NCI-H345 treated with DMSO at 0.1 percent for 48 hours (cell line): ENCODE measurements at regions not wholly inside any gene's neighbourhood (a gene's known extent, or its start where the extent isn't known, plus 50 kb on each side); places are given as distances from the start of the nearest gene placed in this dataset.
A peak's percentile ranks its signal among the peaks of the same experiment; 100 is the strongest.
"Not testable (repeated sequence)": the region's sequence is repeated elsewhere in the genome, so short reads cannot be mapped to it uniquely, and the experiment has no call there.

Source experiments
- DNase-seq: peaks from one replicate; lab custom pipeline; 2025; ENCODE audit not compliant: unreplicated experiment; lab: John Stamatoyannopoulos, UW

DNA sequence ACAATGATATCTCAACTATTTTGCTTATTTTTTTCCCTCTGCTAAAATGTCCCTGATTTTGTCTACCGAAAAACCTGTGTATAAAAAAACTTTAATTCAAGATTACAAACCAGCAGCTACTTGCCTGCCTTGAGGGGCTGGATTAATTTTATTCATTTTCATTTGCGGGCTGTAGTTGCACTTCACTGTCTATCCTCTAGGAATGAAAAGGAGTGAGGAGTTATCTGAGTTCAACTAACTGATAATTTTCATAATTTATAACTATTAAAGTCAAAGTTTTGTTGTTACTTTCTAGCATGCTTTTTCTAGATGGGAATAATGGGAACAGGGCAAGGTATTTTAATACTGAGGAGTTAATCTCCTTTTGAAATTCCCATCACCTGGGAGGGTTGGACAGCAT, 50.3 kb upstream of the AGTPBP1 start:
- not testable (repeated sequence) for DNase-seq

DNA sequence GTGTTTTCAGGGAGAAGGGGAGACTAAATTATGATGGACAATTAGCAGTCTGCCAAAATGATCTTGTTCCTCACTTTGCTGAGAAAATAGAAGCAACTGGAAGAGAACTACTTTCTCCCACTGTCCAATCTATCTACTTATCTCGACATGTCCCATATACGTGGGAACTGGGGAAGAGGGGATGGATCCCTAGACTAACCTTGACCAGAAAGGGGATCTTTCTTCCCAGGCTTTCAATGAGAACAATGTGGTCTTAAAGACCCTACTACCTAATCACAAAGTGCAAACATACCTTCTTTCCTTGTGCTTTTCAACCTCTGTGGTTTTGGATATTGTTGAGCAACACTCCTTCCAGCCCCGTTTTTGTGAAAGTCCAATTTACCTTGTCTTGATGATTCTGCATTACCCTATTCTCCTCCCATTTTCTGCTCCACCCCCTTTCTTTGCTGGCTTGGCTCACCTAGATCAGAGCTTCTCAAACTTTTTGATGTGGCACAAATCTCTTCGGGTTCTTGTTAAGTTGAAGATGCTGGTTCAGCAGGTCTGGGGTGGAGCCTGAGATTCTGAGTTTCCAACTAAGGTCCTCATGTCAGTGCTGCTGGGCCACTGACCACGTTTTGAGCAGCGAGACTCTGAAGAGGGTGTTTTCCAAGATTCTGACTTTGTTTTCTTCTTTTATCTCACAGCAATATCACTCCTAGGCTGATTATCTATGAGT, 61.4 kb upstream of the AGTPBP1 start:
- not testable (repeated sequence) for DNase-seq

DNA sequence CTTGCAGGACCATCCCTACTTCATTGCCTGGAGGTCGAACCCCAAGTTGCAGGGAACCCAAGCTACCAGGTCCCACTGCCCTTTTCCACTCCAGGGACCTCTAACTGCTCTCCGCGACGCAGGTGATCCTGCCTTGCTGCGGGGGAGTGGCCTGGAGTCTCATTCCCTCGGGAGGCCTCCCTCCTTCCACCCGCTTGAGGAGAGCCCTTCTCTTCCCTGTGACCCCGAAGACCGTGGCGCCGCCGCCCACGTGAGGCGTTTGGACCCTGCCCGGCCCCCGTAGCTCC, 63.0 kb upstream of the AGTPBP1 start:
- not testable (repeated sequence) for DNase-seq

DNA sequence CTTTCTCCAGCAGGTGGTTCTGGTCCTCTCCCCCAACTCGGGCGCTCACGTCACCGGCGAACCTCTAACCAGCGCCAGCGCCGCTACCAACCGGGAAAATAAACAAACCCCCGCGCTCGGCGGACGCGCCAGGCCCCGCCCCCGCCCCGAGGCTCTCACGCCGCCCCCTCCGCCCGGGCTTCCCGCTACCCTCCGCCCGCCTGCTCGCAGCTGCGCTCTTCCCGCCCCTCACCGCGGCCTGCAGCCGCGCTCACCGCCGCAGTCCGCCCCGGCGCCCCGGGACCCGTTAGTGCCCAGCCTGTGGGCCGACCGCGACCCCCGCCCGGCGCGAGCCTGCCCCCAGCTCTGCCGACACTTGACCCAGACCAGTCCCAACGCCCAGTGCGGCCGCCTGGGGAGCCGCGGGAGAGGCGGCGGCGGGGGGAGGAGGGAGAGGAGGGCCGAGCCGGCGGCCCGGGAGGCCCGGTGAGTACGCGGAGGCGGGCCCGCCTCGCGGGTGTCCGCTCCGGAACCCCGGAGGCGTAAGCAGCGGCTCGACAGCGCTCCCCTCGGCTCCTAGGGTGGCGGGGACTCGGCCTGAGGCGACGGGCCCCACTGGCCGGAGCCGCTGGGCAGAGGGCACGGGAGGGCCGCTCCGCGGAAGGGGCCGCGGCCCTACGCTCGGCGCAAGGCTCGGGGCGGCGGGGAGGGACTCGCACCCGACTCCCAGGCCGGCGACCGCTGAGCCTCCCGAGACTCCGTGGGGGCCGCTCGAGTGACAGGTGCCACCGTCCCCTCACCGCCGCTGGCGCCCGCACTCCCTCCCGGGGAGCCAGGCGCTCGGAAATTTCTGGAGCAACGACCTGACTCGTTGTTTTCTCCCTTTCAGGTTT, 63.6 kb upstream of the AGTPBP1 start:
- peak; percentile 9 for DNase-seq

DNA sequence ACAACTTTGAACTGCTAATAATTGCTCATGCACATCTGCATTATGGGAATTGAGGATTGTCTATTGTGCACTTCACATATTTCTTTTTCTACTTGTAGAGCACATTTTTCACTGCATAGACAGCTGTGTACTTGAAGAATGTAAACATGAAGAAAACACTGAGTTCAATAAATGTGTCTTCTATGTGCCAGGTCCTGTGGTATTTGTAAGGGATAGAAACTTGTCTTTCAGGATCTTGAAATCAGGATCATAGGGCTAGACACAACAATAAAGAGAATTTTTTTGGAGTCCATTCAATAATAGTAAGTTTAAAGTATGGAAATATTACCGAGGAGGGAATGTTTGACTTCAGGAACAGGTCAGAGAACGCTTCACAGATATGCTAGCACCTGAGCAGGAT, 66.6 kb upstream of the AGTPBP1 start:
- not testable (repeated sequence) for DNase-seq

DNA sequence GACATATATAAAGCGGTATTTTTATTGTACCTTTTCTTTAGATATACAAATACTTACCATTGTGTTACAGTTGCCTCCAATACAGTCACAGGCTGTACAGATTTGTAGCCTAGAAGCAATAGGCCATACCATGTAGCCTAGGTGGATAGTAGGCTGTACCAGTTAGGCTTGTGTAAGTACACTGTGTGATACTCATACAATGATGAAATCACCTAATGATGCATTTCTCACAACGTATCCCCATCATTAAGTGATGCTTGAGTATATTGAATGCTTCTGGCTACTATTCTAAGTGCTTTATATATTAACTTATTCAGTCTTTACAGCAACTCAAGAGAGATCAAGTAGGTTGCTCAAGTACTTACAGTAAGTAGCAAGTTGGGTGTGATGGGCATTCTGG, 71.6 kb upstream of the AGTPBP1 start:
- DNase-seq = not testable (repeated sequence)

DNA sequence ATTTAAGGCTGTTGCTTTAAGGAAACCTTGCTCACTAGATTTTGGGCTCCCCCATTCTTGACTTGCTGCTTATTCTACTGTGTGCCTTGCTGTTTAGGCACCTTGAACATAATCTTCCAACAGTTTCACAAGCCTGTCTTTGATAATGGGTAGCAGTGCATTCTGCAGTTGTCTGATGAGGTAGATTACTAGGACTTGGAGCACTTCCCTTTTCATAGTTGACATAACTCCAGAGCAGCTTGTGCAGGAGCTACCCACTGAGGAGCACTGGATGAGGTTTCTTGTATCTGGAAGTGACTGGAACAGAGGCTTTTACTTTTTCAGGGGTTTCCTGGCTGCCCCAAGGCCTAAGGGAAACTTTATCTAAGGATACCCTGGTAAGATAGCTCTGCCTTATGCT, 73.0 kb upstream of the AGTPBP1 start:
- not testable (repeated sequence) for DNase-seq

DNA sequence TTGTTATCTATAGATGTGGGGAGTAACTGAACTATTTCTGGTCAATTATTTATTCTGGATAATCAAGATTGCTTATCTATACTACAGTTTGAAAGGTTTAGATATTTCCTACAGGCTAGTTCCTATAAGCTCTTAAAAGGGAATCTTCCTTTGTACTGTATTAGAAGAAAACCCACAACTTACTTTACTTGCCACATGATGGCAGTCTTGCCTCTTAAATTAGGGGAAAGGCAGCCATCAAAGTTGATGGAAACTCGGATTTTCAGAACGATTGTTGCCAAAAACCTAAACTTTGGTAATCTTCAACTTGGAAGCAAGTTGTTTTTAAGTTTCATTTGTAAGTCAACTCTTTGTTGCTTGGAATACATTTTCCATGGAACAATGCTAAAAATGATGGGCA, 77.2 kb upstream of the AGTPBP1 start:
- not testable (repeated sequence) for DNase-seq

DNA sequence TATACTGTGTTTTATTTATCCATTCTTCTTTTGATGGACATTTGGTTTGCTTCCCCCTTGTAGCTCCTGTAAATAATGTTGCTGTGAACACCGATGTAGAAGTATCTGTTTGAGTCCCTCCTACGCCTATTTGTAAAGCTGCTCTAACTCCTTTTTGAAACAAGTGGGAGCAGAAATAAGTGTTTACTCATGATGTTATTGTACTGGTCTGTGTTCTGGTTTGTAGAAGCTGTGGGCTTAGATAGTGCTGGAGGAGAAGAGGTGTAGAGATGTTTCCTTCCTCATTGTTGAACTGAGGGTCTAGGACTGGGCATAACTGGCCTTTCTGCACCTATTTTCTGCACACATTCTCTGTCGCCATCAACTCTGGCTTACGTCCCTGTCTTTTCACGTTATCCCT, 78.8 kb upstream of the AGTPBP1 start:
- DNase-seq = not testable (repeated sequence)

DNA sequence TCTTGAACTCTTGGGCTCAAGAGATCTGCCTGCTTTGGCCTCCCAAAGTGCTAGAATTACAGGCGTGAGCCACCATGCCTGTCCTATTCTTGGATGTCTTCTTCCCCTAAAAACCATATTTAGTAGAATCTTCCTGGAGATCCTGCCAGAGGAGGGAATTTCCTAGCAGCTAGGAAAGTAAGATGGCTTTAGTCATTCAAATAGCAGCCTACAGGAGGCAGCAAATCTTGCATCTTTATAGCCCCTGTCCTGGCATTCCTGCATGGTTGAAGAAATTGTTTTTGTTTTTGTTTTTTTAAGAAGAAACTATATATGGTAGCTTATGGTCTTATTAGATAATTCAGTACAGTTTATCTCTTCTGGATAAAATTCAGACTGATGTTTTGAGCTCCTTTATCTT, 83.2 kb upstream of the AGTPBP1 start:
- DNase-seq = not testable (repeated sequence)

DNA sequence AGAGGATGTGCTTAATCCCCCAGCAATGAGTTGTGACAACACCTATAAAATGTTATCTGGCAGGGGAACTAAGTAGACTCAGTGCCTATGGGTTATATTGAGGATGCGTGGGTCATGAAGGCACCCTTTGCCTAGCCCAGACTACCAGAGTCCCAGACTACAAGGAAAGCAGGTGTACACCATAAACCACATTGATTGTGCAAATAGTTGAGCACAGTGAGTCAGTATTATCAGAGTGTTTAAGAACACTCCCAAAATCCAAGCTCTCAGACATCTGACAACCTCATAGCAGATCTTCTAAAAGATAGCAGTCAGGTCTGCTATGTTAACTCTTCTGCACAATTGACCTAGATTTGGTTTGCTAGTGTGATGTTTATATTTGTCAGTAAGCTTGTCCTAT, 92.8 kb upstream of the AGTPBP1 start:
- not testable (repeated sequence) for DNase-seq

DNA sequence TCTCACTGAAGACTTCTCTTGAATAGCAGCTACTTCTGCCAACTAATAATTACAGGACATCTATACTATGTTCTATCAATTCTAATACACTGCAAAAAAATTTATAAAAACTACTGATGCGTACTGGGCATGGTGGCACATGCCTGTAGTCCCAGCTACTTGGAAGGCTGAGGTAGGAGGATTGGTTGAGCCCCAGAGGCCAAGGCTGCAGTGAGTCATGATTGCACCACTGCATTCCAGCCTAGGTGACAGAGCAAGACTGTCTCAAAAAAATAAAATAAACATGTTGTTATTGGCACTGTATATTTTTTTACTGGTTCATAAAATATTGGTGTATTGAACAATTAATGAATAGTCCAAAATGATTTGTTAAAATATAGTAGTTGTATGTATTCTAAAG, 97.0 kb upstream of the NAA35 start:
- DNase-seq = not testable (repeated sequence)

DNA sequence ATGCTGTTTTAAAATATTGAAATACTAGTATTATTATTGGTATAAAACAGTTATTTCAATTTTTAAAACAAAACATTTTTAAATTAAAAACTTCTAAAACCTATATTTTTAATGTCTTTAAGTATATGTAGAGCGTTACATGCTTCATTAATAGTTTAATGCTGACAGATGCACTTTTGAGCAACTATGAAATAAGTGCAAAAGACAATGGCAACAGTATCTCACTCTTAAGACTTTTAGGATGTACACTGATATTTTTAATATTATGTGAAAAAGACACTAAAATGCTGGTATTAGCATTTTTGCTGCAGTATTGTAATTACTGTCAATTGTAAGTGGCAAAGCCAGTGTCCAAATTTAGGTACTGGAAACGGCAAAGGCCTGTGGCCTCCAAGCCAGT, 93.2 kb upstream of the NAA35 start:
- DNase-seq = not testable (repeated sequence)

DNA sequence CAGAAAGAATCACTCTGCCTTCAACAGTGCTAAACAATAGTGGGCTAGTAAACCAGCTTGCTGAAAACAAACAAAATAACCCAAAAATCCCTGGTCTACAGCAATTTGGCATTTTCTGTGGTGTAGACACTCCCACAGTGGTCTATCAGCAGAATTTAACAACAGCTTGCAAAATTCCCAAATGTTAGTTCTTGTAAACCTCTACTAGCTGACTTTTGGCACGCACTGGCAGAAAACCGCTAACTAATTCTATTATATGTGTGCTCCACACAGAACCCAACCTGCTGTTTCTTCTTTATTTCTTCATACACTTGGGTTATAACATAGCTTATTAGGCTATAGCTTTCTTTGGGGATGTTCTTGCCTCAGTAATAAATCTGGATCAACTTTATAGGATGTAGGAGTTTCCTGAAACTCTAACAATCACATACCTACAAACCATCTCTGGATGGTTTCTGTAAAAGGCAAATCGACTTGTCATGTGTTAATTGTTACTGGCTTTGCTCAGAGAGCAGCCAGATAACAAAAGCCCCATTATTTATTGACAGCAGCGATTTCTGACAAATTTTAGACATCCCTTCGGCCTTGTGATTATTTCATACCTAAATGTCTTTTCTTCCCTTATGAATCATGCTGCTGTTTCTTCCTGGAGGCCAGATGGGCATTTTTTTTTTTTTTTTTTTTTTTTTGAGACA, 82.7 kb upstream of the NAA35 start:
- no peak for DNase-seq

DNA sequence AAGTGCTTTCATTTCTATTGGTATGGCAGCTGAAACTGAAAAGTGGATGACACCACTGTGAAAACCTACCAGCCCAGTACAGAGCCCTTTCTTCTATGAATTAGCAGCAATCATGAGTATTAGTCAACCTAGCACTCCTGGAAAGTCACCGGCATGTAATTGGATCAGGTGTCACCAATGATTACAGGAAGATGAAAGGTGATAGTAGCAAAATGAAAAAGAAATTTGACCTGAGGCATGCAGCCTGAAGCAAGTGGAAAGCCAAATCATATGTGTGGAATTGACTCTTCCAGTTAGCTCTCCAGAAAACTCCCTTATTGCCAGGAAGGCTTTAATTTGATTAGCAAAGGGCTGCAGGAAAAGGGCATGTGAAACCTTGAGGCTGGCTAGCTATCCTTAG, 81.2 kb upstream of the NAA35 start:
- no peak for DNase-seq

DNA sequence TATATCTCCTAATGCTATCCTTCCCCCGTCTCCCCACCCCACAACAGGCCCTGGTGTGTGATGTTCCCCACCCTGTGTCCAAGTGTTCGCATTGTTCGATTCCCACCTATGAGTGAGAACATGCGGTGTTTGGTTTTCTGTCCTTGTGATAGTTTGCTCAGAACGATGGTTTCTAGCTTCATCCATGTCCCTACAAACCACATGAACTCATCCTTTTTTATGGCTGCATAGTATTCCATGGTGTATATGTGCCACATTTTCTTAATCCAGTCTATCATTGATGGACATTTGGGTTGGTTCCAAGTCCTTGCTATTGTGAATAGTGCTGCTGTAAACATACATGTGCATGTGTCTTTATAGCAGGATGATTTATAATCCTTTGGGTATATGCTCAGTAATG, 79.1 kb upstream of the NAA35 start:
- DNase-seq = not testable (repeated sequence)

DNA sequence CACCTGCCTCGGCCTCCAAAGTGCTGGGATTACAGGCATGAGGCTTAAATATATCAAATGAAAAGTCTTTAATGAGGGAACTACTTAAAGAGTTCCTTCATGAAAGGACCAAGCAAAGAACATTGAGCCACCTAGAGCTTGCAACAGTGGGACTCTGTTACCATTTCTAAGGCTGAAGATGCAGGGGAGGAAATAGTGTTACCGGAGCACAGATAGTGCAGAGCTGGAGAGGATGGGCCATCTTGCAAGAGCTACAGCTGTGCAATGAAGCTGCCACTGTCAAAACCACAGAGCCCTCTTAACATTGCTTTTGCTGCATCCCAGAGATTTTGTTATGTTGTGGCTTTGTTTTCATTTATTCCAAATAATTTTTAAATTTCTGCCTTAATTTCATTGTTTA, 77.1 kb upstream of the NAA35 start:
- DNase-seq = no peak

DNA sequence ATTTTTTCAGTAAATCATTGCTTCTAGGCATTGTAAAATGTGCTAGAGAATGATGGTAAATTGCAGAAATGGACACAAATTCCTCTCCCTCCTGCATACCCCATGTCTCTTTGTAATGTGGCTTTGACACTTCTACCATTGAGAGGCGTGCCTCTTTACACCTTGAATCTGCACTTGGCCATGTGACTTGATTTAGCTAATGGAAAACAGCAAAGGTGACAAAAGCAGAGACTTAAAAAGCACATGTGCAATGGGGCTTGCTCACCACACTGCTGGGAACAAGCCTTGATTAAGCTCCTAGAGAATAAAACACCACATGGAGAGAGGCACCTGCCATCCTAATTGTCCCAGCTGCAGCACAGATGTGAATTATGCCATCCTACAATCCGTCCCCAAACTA, 69.9 kb upstream of the NAA35 start:
- no peak for DNase-seq

DNA sequence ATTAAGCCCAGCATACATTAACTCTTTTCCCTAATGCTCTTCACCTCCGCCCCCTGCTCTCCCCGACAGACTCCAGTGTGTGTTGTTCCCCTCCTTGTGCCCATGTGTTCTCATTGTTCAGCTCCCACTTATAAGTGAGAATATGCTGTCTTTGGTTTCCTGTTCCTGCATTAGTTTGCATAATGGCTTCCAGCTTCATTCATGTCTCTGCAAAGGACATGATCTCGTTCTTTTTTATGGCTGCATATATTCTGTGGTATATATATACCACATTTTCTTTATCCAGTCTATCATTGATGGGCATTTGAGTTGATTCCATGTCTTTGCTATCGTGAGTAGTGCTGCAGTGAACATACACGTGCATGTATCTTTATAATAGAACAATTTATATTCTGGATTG, 69.3 kb upstream of the NAA35 start:
- not testable (repeated sequence) for DNase-seq

DNA sequence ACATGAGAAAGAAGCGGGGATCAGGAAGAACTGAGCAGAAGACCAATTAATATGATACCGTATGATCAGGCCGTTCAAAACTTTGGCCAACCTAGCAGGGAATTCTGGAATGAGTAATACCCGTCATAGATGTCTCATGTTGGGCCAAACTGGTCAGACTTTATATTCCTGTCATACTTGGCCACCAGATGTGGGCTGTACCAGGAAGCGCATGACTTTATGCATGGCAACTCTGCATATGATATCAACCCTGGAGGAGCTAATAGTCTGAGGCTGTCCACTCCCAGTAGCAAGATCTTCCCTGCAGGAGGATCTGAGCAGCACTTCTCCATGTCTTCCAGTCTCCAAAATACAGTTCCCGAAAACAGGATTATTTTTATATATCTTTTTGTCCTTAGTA, 68.5 kb upstream of the NAA35 start:
- DNase-seq = no peak

DNA sequence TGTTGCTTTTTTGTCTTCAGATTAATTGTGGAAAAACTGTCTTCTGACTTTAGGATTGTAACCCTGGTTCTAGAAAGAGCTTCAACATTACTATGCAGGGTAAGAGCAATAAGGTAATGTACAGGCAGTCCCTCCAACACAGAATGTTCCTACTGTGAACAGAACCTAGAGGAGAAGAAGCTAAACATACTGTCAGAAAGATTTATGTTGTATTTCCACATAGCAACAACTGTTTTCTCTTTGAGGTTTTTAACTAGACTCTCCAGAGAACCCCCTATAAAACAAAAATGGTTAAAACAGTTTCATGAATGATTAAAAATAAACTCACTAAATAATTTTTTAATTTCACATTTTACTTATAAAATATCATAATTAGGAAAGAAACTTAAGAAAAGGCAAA, 64.3 kb upstream of the NAA35 start:
- DNase-seq = no peak
